Activated naive CD4-positive, alpha-beta T cell treated with anti-CD3 and anti-CD28 coated beads for 36 hours (primary cell): ENCODE measurements at regions not wholly inside any gene's neighbourhood (a gene's known extent, or its start where the extent isn't known, plus 50 kb on each side); places are given as distances from the start of the nearest gene placed in this dataset.
"Not testable (repeated sequence)": the region's sequence is repeated elsewhere in the genome, so short reads cannot be mapped to it uniquely, and the experiment has no call there.

Source experiments
- CTCF ChIA-PET: fragments of 350-600 bp; sonication (Branson Sonifier 250); formaldehyde crosslinking; loops from one replicate; lab custom pipeline; 2021; ENCODE audit warnings: antibody characterized with exemption; lab: Charles Lee
- DNase-seq: peaks from one replicate; pipeline ENCODE4 v3.0.0-alpha.2; 2020
- H3K27ac Mint-ChIP-seq: one replicate; pipeline ENCODE4 v1.8.0; 2021; ENCODE audit warnings: mild to moderate bottlenecking, mixed read lengths
- H3K27me3 Mint-ChIP-seq: one replicate; pipeline ENCODE4 v1.8.0; 2021; ENCODE audit warnings: low read depth, mixed read lengths
- H3K36me3 Mint-ChIP-seq: one replicate; pipeline ENCODE4 v1.8.0; 2021; ENCODE audit warnings: low read depth, mixed read lengths
- H3K4me1 Mint-ChIP-seq: one replicate; pipeline ENCODE4 v1.8.0; 2021; ENCODE audit warnings: low read depth, mixed read lengths
- H3K4me3 Mint-ChIP-seq: one replicate; pipeline ENCODE4 v1.8.0; 2021; ENCODE audit warnings: mild to moderate bottlenecking, moderate library complexity, mixed read lengths
- H3K9me3 Mint-ChIP-seq: one replicate; pipeline ENCODE4 v1.8.0; 2021; ENCODE audit warnings: mixed read lengths
- intact Hi-C: fragments of 100-400 bp; cut with micrococcal nuclease; formaldehyde crosslinking; loops from one replicate; pipeline ENCODE4 v1.15.1; 2023

DNA sequence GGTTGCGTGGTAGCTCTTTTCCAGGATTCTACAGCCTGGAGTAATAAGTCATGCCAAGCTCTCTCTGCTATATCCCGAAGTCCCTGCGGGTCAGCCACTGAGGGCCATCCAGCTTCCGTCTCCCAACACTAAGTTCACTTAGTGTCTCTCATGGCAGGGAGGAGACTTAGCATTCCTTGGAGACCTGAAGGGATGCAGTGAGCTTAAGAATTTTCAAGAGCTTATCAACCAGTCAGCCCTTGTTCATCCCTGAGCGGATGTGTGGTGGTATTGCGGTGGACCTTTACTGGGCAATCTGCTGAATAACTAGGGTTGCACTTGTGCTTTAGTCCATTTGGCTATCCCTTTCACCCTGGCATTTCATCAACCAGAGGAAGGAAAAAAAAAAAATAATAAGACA lies 85.8 kb upstream of the ADGRA3 start:
- H3K9me3 Mint-ChIP-seq, H3K27ac Mint-ChIP-seq, H3K36me3 Mint-ChIP-seq, intact Hi-C loops, DNase-seq, H3K4me3 Mint-ChIP-seq, CTCF ChIA-PET, H3K27me3 Mint-ChIP-seq, H3K4me1 Mint-ChIP-seq: not testable (repeated sequence)

- CTCF ChIA-PET: interaction anchor here (0.5 to 2.6 kb wide), 11 partner anchors 9 to 218 kb away, joined by 3 to 17 read pairs (median 4); no protein-coding TSS in a partner anchor
- peaks cover 29% of the 10 kb centered on the region for H3K4me1 Mint-ChIP-seq
- DNase-seq: peak; percentile 77
- H3K9me3 Mint-ChIP-seq: peaks cover 5% of the 10 kb centered on the region
- intact Hi-C loops: loop anchor here (1.0 to 5.0 kb wide), 7 partner anchors 65 to 817 kb away; partner anchors contain the start of gene ADGRA3
- no peaks in the 10 kb centered on the region for H3K27me3 Mint-ChIP-seq
- H3K4me3 Mint-ChIP-seq: no peak overlapping the region
- no peaks in the 10 kb centered on the region for H3K36me3 Mint-ChIP-seq
- H3K27ac Mint-ChIP-seq: no peak overlapping the region
Observed at GRCh38 chr4:22607382-22607781, 85.4 kb upstream of the GBA3 start.

GRCh38 chr4:22609951-22610525 lies 82.7 kb upstream of the GBA3 start:
- CTCF ChIA-PET: interaction anchor here (1.1 kb wide), 1 partner anchor 80 kb away, joined by 3 read pairs; no protein-coding TSS in a partner anchor
- not testable (repeated sequence) for H3K36me3 Mint-ChIP-seq, H3K4me3 Mint-ChIP-seq, H3K27ac Mint-ChIP-seq, DNase-seq, H3K9me3 Mint-ChIP-seq, H3K27me3 Mint-ChIP-seq
- intact Hi-C loops: loop anchor here (5.0 kb wide), 2 partner anchors 62 to 93 kb away; partner anchors contain the start of gene ADGRA3
- peaks cover 29% of the 10 kb centered on the region for H3K4me1 Mint-ChIP-seq

DNA sequence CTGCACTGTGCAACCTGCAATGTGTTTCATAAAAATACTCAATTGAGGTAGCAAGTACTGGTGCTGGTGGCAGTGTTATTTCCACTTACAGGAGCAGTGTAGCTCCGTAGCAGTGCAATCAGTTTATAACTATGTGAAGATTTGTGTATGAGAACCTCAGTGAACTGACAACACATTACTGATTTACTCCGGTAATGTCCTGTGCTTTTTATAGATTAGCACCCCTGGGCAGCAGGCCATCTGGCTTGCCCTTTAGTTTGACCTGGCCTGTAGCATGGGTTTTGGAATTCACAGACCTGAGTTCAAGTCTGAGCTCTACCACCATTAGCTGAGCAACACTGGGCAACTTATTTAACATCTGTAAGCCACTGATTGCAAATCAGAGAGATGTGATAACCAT lies 78.6 kb upstream of the GBA3 start:
- H3K4me1 Mint-ChIP-seq: peaks cover 8% of the 10 kb centered on the region
- no peak overlapping the region for H3K4me3 Mint-ChIP-seq
- CTCF ChIA-PET: no interaction called here
- intact Hi-C loops: no loop called here
- no peaks in the 10 kb centered on the region for H3K27me3 Mint-ChIP-seq
- no peak overlapping the region for H3K27ac Mint-ChIP-seq
- no peaks in the 10 kb centered on the region for H3K36me3 Mint-ChIP-seq
- peaks cover 5% of the 10 kb centered on the region for H3K9me3 Mint-ChIP-seq
- no peak for DNase-seq

DNA sequence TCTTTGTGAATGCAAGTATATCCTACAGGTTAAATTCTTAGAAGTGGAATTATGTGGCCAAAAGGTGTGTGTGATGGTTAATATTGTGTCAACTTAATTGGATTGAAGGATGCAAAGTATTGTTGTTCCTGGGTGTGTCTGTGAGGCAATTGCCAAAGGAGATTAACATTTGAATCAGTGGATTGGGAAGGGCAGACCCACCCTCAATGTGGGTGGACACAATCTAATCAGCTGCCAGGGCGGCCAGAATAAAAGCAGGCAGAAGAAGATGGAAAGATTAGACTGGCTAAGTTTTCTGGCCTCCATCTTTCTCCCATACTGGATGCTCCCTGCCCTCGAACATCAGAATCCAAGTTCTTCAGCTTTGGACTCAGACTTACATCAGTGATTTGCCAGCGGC lies 76.2 kb upstream of the GBA3 start:
- H3K27ac Mint-ChIP-seq: no peak overlapping the region
- no peaks in the 10 kb centered on the region for H3K4me1 Mint-ChIP-seq
- H3K36me3 Mint-ChIP-seq: no peaks in the 10 kb centered on the region
- intact Hi-C loops: no loop called here
- H3K27me3 Mint-ChIP-seq: no peaks in the 10 kb centered on the region
- CTCF ChIA-PET: interaction anchor here (1.9 kb wide), 1 partner anchor 9 kb away, joined by 4 read pairs; no protein-coding TSS in a partner anchor
- no peak for DNase-seq
- no peaks in the 10 kb centered on the region for H3K9me3 Mint-ChIP-seq
- no peak overlapping the region for H3K4me3 Mint-ChIP-seq

- intact Hi-C loops, DNase-seq, H3K27ac Mint-ChIP-seq, H3K36me3 Mint-ChIP-seq, H3K4me1 Mint-ChIP-seq, CTCF ChIA-PET, H3K27me3 Mint-ChIP-seq, H3K9me3 Mint-ChIP-seq, H3K4me3 Mint-ChIP-seq: not testable (repeated sequence)
Observed at GRCh38 chr4:22620144-22620543, 72.6 kb upstream of the GBA3 start.

DNA sequence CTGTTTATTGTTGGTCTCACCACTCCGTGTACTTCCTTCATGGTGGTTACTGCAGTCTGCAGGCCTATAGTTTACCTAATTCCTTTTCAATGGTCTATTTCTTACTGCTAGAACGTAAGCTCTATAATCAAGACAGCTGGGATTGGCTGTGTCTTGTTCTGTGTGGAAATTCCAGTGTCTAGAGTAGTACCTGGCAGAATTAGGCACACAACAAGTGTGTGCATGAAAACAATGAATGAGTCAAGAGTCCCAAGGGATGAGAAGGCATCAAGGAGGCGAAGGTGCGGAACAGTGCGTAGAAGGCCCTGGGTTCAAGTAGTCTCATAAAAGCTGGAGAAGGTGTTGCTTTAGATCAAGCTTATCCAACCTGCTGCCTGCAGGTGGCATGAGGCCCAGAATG lies 70.8 kb upstream of the GBA3 start:
- H3K4me3 Mint-ChIP-seq, H3K27ac Mint-ChIP-seq, H3K27me3 Mint-ChIP-seq, DNase-seq, intact Hi-C loops, CTCF ChIA-PET, H3K36me3 Mint-ChIP-seq, H3K9me3 Mint-ChIP-seq, H3K4me1 Mint-ChIP-seq: not testable (repeated sequence)

DNA sequence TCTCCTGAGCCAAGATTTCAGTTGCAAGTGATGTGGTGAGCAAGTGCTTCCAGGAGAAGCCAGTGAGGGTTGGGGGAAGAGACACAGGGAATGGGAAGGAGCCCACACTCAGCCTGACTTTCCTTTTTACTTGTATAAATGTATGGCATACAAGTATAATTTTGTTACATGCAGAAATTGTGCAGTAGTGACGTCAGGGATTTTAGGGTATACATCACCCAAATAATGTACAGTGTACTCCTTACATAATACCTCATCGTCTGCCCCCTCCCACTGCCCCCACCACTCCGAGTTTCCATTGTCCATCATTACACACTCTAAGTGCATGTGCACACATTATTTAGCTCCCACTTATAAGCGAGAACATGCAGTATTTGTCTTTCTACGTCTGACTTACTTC lies 68.7 kb upstream of the GBA3 start:
- H3K27me3 Mint-ChIP-seq, DNase-seq, H3K9me3 Mint-ChIP-seq, H3K36me3 Mint-ChIP-seq, H3K4me3 Mint-ChIP-seq, H3K4me1 Mint-ChIP-seq, H3K27ac Mint-ChIP-seq, intact Hi-C loops: not testable (repeated sequence)
- CTCF ChIA-PET: interaction anchor here (0.6 kb wide), 1 partner anchor 249 kb away, joined by 3 read pairs; no protein-coding TSS in a partner anchor

- no peak for DNase-seq
- intact Hi-C loops: no loop called here
- H3K4me1 Mint-ChIP-seq: no peaks in the 10 kb centered on the region
- H3K27me3 Mint-ChIP-seq: no peaks in the 10 kb centered on the region
- no peaks in the 10 kb centered on the region for H3K9me3 Mint-ChIP-seq
- H3K36me3 Mint-ChIP-seq: no peaks in the 10 kb centered on the region
- H3K4me3 Mint-ChIP-seq: no peak overlapping the region
- H3K27ac Mint-ChIP-seq: no peak overlapping the region
- CTCF ChIA-PET: interaction anchor here (0.7 kb wide), 1 partner anchor 445 kb away, joined by 8 read pairs; no protein-coding TSS in a partner anchor
Observed at GRCh38 chr4:22625311-22625710, 67.4 kb upstream of the GBA3 start.

DNA sequence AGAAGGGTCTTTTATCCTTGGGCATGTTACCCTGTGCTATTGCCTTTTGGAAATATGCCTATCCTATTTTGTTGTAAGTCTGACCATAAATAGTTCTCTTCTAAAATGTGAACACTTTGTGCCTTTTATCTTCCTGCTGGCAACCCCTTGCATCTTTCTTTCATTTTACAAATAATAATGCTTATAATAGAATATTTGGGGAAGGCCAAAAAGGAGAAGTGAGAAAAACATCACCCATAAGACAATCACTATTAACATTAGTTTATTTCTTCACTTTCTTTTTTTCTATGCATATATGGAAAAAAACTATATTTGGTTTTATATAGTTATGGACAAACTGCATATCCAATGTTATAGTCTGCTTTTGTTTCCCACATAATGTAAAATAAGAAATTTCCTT lies 64.9 kb upstream of the GBA3 start:
- intact Hi-C loops, H3K9me3 Mint-ChIP-seq, H3K36me3 Mint-ChIP-seq, H3K27me3 Mint-ChIP-seq, H3K4me3 Mint-ChIP-seq, DNase-seq, H3K4me1 Mint-ChIP-seq, H3K27ac Mint-ChIP-seq: not testable (repeated sequence)
- CTCF ChIA-PET: interaction anchor here (0.6 kb wide), 1 partner anchor 25 kb away, joined by 4 read pairs; no protein-coding TSS in a partner anchor

GRCh38 chr4:22630161-22630975 lies 62.4 kb upstream of the GBA3 start:
- CTCF ChIA-PET, H3K27ac Mint-ChIP-seq, H3K4me1 Mint-ChIP-seq, H3K27me3 Mint-ChIP-seq, H3K4me3 Mint-ChIP-seq, H3K36me3 Mint-ChIP-seq, DNase-seq, H3K9me3 Mint-ChIP-seq: not testable (repeated sequence)
- intact Hi-C loops: loop anchor here (5.0 kb wide), 1 partner anchor 47 kb away; no protein-coding TSS in a partner anchor

DNA sequence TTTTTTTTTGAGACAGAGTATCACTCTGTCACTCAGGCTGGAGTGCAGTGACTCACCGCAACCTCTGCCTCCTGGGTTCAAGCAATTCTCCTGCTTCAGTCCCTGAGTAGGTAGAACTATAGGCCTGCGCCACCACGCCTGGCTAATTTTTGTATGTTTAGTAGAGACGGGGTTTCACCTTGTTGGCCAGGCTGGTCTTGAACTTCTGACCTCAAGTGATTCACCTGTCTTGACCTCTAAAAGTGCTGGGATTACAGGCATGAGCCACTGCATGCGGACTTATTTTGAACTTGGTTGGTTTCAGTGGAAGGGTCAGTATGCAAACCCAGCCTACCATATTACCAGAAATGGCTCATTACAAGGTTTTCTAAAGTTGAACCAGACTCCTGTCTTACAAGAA lies 61.6 kb upstream of the GBA3 start:
- H3K9me3 Mint-ChIP-seq, H3K4me1 Mint-ChIP-seq, CTCF ChIA-PET, DNase-seq, H3K27me3 Mint-ChIP-seq, H3K36me3 Mint-ChIP-seq, H3K27ac Mint-ChIP-seq, H3K4me3 Mint-ChIP-seq: not testable (repeated sequence)
- intact Hi-C loops: loop anchor here (5.0 kb wide), 1 partner anchor 46 kb away; no protein-coding TSS in a partner anchor
